ENCODE measurements at regions not wholly inside any gene's neighbourhood (a gene's known extent, or its start where the extent isn't known, plus 50 kb on each side); places are given as distances from the start of the nearest gene placed in this dataset.

GRCh38 chr10:16352146-16352545, 84.7 kb upstream of the PTER start:
- no peak for TF ChIP-seq CTCF (IDR thresholded peaks at IDR 0.05; ENCODE audit: borderline replicate concordance, control extremely low read depth, extremely low read depth, insufficient read depth, missing control alignments)
- in situ Hi-C loops (cut with MboI; ENCODE audit: low sequenced_read_pairs, unreplicated experiment): no loop called here
- no peak for DNase-seq (ENCODE audit: low spot score)

GRCh38 chr10:16360001-16360400, 76.8 kb upstream of the PTER start:
- in situ Hi-C loops (cut with MboI; ENCODE audit: low sequenced_read_pairs, unreplicated experiment): no loop called here
- TF ChIP-seq CTCF (IDR thresholded peaks at IDR 0.05; ENCODE audit: borderline replicate concordance, control extremely low read depth, extremely low read depth, insufficient read depth, missing control alignments): no peak
- DNase-seq (ENCODE audit: low spot score): no peak

- no peak for TF ChIP-seq CTCF (IDR thresholded peaks at IDR 0.05; ENCODE audit: borderline replicate concordance, control extremely low read depth, extremely low read depth, insufficient read depth, missing control alignments)
- no peak for DNase-seq (ENCODE audit: low spot score)
- in situ Hi-C loops (cut with MboI; ENCODE audit: low sequenced_read_pairs, unreplicated experiment): no loop called here
Observed at GRCh38 chr10:16360425-16360824, 76.4 kb upstream of the PTER start.

- in situ Hi-C loops (cut with MboI; ENCODE audit: low sequenced_read_pairs, unreplicated experiment): no loop called here
- DNase-seq (ENCODE audit: low spot score): no peak
- TF ChIP-seq CTCF (IDR thresholded peaks at IDR 0.05; ENCODE audit: borderline replicate concordance, control extremely low read depth, extremely low read depth, insufficient read depth, missing control alignments): no peak
Observed at GRCh38 chr10:16361086-16361485, 75.7 kb upstream of the PTER start.

GRCh38 chr10:16363741-16364140, 73.1 kb upstream of the PTER start:
- DNase-seq (ENCODE audit: low spot score): no peak
- TF ChIP-seq CTCF (IDR thresholded peaks at IDR 0.05; ENCODE audit: borderline replicate concordance, control extremely low read depth, extremely low read depth, insufficient read depth, missing control alignments): no peak
- in situ Hi-C loops (cut with MboI; ENCODE audit: low sequenced_read_pairs, unreplicated experiment): no loop called here

- in situ Hi-C loops (cut with MboI; ENCODE audit: low sequenced_read_pairs, unreplicated experiment): no loop called here
- no peak for TF ChIP-seq CTCF (IDR thresholded peaks at IDR 0.05; ENCODE audit: borderline replicate concordance, control extremely low read depth, extremely low read depth, insufficient read depth, missing control alignments)
- no peak for DNase-seq (ENCODE audit: low spot score)
Observed at GRCh38 chr10:16367621-16368292, 69.1 kb upstream of the PTER start.

Data from GM13976 (cell line).